MM.1S (cell line): ENCODE measurements at regions not wholly inside any gene's neighbourhood (a gene's known extent, or its start where the extent isn't known, plus 50 kb on each side); places are given as distances from the start of the nearest gene placed in this dataset.

ENCODE experiments used
- DNase-seq: peaks from one replicate; pipeline ENCODE4 v3.0.0-alpha.2; 2015
- H2AFZ ChIP-seq: fragments of 300-600 bp; sonication (generic); 2 replicates; pipeline ENCODE4 v1.6.0; 2016; ENCODE audit warnings: antibody characterized with exemption, low read length
- H3F3A ChIP-seq: fragments of 300-600 bp; sonication (generic); 2 replicates; pipeline ENCODE4 v1.6.1; 2016; ENCODE audit warnings: mild to moderate bottlenecking, antibody characterized with exemption, low read length, moderate library complexity, mixed read lengths; ENCODE audit not compliant: insufficient read depth
- H3K27ac ChIP-seq: fragments of 300-600 bp; sonication (generic); 2 replicates; pipeline ENCODE4 v1.5.1; 2016; ENCODE audit warnings: mild to moderate bottlenecking, low read length
- H3K27me3 ChIP-seq: fragments of 300-600 bp; sonication (generic); replicated peaks from 2 replicates; pipeline ENCODE4 v1.6.0; 2016; ENCODE audit warnings: low read length; ENCODE audit not compliant: insufficient read depth
- H3K36me3 ChIP-seq: fragments of 300-600 bp; sonication (generic); replicated peaks from 2 replicates; pipeline ENCODE4 v1.6.1; 2016; ENCODE audit warnings: mild to moderate bottlenecking, low read length, mixed read lengths; ENCODE audit not compliant: insufficient read depth
- H3K4me1 ChIP-seq: fragments of 300-600 bp; sonication (generic); 2 replicates; pipeline ENCODE4 v1.6.1; 2016; ENCODE audit warnings: low read length, mixed read lengths
- H3K4me2 ChIP-seq: fragments of 300-600 bp; sonication (generic); 2 replicates; pipeline ENCODE4 v1.6.0; 2016; ENCODE audit warnings: low read depth, low read length
- H3K4me3 ChIP-seq: fragments of 300-600 bp; sonication (generic); 2 replicates; pipeline ENCODE4 v1.5.1; 2016; ENCODE audit warnings: low read length, mixed read lengths
- H3K79me2 ChIP-seq: fragments of 300-600 bp; sonication (generic); 2 replicates; pipeline ENCODE4 v1.6.1; 2016; ENCODE audit warnings: mixed run types, low read length, mixed read lengths
- H3K9ac ChIP-seq: fragments of 300-600 bp; sonication (generic); 2 replicates; pipeline ENCODE4 v1.6.1; 2016; ENCODE audit warnings: low read length, mixed read lengths
- H3K9me2 ChIP-seq: fragments of 300-600 bp; sonication (generic); replicated peaks from 2 replicates; pipeline ENCODE4 v1.6.1; 2016; ENCODE audit warnings: mild to moderate bottlenecking, low read length, mixed read lengths; ENCODE audit not compliant: insufficient read depth
- H3K9me3 ChIP-seq: fragments of 300-600 bp; sonication (generic); replicated peaks from 2 replicates; pipeline ENCODE4 v1.6.1; 2016; ENCODE audit warnings: mild to moderate bottlenecking, low read length, mixed read lengths; ENCODE audit not compliant: insufficient read depth
- H4K20me1 ChIP-seq: fragments of 300-600 bp; sonication (generic); 2 replicates; pipeline ENCODE4 v1.6.1; 2016; ENCODE audit warnings: mild to moderate bottlenecking, low read length, moderate library complexity, mixed read lengths; ENCODE audit not compliant: insufficient read depth
- EZH2 ChIP-seq: fragments of 300-600 bp; sonication (generic); optimal IDR thresholded peaks from 2 replicates; pipeline ENCODE3; 2017; ENCODE audit warnings: low read depth, mild to moderate bottlenecking, antibody characterized with exemption, low read length, mixed read lengths
- EZH2phosphoT487 ChIP-seq: fragments of 300-600 bp; sonication (generic); IDR thresholded peaks from 2 replicates; pipeline ENCODE4 v1.6.1; 2018; ENCODE audit warnings: antibody characterized with exemption, low read length
- TF ChIP-seq, protein P1 (sequence below): fragments of 300-600 bp; sonication (generic); IDR thresholded peaks from 2 replicates; pipeline ENCODE4 v1.5.1; 2016; ENCODE audit warnings: antibody characterized with exemption, low read length, mixed read lengths

DNA sequence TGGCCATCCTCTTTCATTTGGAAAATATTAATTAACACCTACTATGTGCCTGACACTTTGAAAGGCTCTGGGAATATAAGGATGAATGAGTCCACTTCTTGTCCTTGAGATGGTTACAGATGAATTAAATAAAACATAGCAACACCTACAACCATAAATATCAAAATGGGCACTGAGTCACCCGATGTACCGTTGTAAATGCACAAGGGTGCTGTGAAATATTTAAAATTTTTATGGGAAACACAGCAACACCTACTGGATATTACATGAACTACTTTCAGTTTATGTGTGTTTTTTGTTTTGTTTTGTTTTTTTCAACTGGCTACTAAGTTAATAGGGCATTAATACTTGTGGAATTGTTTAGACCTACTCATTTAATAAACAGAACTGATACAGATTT is 239.0 kb upstream of the NAALADL2 start:
- DNase-seq: peak; percentile 69
- Histone ChIP-seq H3K4me2 (peak overlapping the region; percentile 74), H3K9ac (no peak overlapping the region)

DNA sequence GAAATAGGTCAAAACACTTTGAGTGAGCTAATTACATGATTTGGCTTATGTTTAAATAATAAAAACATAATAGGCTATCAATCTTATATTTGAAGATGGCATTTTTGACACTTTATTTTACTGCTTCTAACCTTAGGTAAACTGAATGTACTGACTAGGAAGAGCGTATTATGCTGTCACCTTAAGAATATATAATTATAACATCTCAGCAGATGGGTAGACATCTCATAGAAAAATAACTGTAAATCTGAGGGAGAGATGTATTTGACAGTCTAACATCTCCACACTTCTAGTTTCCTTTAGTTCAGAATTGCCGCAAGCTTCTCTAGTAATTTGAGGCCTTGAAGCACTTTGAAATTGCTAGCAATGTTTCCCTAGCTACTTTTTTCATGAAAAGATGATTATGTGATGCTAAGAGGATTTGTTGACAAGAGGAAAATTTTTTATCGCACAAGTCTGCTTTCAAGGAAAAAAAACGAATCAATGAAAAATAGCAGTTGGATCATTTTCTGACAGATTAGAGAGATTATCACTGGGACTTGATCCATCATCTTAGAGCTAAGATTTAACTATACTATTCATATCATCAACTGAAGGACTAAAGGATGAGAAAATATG is 238.2 kb upstream of the NAALADL2 start:
- TF ChIP-seq EZH2: no peak
- TF ChIP-seq, protein P1, sequence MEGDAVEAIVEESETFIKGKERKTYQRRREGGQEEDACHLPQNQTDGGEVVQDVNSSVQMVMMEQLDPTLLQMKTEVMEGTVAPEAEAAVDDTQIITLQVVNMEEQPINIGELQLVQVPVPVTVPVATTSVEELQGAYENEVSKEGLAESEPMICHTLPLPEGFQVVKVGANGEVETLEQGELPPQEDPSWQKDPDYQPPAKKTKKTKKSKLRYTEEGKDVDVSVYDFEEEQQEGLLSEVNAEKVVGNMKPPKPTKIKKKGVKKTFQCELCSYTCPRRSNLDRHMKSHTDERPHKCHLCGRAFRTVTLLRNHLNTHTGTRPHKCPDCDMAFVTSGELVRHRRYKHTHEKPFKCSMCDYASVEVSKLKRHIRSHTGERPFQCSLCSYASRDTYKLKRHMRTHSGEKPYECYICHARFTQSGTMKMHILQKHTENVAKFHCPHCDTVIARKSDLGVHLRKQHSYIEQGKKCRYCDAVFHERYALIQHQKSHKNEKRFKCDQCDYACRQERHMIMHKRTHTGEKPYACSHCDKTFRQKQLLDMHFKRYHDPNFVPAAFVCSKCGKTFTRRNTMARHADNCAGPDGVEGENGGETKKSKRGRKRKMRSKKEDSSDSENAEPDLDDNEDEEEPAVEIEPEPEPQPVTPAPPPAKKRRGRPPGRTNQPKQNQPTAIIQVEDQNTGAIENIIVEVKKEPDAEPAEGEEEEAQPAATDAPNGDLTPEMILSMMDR: no peak
- TF ChIP-seq EZH2phosphoT487: no peak
- Histone ChIP-seq H3K79me2 (no peaks in the 10 kb centered on the region), H3K9me2 (no peaks in the 10 kb centered on the region), H3K27ac (no peak overlapping the region), H3K36me3 (no peaks in the 10 kb centered on the region), H3K4me3 (no peak overlapping the region), H3F3A (peaks cover 17% of the 10 kb centered on the region), H3K4me2 (no peak overlapping the region), H2AFZ (no peak overlapping the region), H3K9me3 (no peaks in the 10 kb centered on the region), H3K27me3 (no peaks in the 10 kb centered on the region), H3K9ac (no peak overlapping the region), H4K20me1 (no peaks in the 10 kb centered on the region), H3K4me1 (peaks cover 29% of the 10 kb centered on the region)
- DNase-seq: no peak

More for the DNA sequence above, 239.0 kb upstream of the NAALADL2 start:
- Histone ChIP-seq H3K9me3 (no peaks in the 10 kb centered on the region), H3K27ac (no peak overlapping the region), H3K27me3 (no peaks in the 10 kb centered on the region), H3K36me3 (no peaks in the 10 kb centered on the region), H3F3A (peaks cover 17% of the 10 kb centered on the region), H2AFZ (peak overlapping the region; percentile 16; the same call in 1 of the 2 replicates), H3K9me2 (no peaks in the 10 kb centered on the region), H3K4me1 (peaks cover 29% of the 10 kb centered on the region), H4K20me1 (no peaks in the 10 kb centered on the region), H3K79me2 (no peaks in the 10 kb centered on the region), H3K4me3 (no peak overlapping the region)
- no peak for TF ChIP-seq EZH2phosphoT487
- TF ChIP-seq, protein P1: peak; percentile 69

DNA sequence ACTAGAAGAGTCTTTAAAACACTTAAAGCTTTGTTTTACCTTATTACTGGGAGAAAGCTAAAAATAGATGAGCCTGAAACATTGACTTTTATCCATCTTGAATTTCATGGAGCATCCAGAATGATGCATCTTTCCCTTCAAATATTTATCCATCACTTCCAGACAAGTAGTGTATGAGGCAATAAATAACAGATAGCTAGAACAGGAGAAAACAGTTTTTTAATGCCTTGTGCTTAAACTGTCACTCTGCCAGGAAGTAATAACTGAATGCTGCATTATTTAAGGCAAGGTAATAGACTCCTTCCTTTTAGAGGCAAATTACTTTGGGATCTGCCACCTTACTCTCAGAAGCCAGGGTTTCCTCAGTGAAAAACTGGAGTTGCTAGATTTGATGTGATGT is 225.8 kb upstream of the NAALADL2 start:
- Histone ChIP-seq H3K79me2 (no peaks in the 10 kb centered on the region), H3K27ac (no peak overlapping the region), H3K36me3 (no peaks in the 10 kb centered on the region), H3F3A (no peaks in the 10 kb centered on the region), H3K9me3 (no peaks in the 10 kb centered on the region), H3K9me2 (no peaks in the 10 kb centered on the region), H4K20me1 (no peaks in the 10 kb centered on the region; the same call in 1 of the 2 replicates), H3K9ac (no peak overlapping the region), H2AFZ (no peak overlapping the region), H3K4me1 (no peaks in the 10 kb centered on the region), H3K27me3 (no peaks in the 10 kb centered on the region), H3K4me3 (no peak overlapping the region), H3K4me2 (no peak overlapping the region)
- TF ChIP-seq EZH2 (no peak), EZH2phosphoT487 (no peak)
- TF ChIP-seq, protein P1: no peak
- DNase-seq: no peak
